ENCODE measurements at regions not wholly inside any gene's neighbourhood (a gene's known extent, or its start where the extent isn't known, plus 50 kb on each side); places are given as distances from the start of the nearest gene placed in this dataset.

GRCh38 chr13:55783841-55784240 is 1356.9 kb upstream of the PRR20A start:
- Histone ChIP-seq H3K9me2 (ENCODE audit: insufficient read depth, low read length) (no peaks in the 10 kb centered on the region), H3F3A (ENCODE audit: insufficient read depth, low read length, poor library complexity, severe bottlenecking) (no peaks in the 10 kb centered on the region), H3K79me2 (replicated peaks; ENCODE audit: insufficient read depth, low read length) (no peaks in the 10 kb centered on the region), H3K36me3 (ENCODE audit: insufficient read depth, low read length) (no peaks in the 10 kb centered on the region), H2AFZ (ENCODE audit: low read depth, low read length) (no peak overlapping the region), H3K27me3 (ENCODE audit: insufficient read depth, low read depth, low read length) (no peaks in the 10 kb centered on the region), H3K9me3 (ENCODE audit: low read length) (no peaks in the 10 kb centered on the region), H3K9ac (ENCODE audit: low read length) (no peak overlapping the region), H3K4me2 (ENCODE audit: low read length) (no peak overlapping the region), H4K20me1 (ENCODE audit: insufficient read depth) (no peaks in the 10 kb centered on the region), H3K27ac (ENCODE audit: low read length) (no peak overlapping the region), H3K4me3 (ENCODE audit: low read length) (no peak overlapping the region)
- TF ChIP-seq EP300 (conservative IDR thresholded peaks at IDR 0.05; ENCODE audit: poor library complexity, severe bottlenecking) (no peak), SMC3 (conservative IDR thresholded peaks at IDR 0.05; ENCODE audit: poor library complexity) (no peak), MXI1 (conservative IDR thresholded peaks at IDR 0.05; ENCODE audit: poor library complexity, severe bottlenecking) (no peak), TAF1 (IDR thresholded peaks at IDR 0.05; ENCODE audit: low read depth) (no peak), RAD21 (conservative IDR thresholded peaks at IDR 0.05) (no peak), EZH2 (IDR thresholded peaks at IDR 0.05; ENCODE audit: borderline replicate concordance, insufficient read depth, low read length, poor library complexity, severe bottlenecking) (no peak), POLR2AphosphoS5 (IDR thresholded peaks at IDR 0.05) (no peak)
- TF ChIP-seq, protein P1, sequence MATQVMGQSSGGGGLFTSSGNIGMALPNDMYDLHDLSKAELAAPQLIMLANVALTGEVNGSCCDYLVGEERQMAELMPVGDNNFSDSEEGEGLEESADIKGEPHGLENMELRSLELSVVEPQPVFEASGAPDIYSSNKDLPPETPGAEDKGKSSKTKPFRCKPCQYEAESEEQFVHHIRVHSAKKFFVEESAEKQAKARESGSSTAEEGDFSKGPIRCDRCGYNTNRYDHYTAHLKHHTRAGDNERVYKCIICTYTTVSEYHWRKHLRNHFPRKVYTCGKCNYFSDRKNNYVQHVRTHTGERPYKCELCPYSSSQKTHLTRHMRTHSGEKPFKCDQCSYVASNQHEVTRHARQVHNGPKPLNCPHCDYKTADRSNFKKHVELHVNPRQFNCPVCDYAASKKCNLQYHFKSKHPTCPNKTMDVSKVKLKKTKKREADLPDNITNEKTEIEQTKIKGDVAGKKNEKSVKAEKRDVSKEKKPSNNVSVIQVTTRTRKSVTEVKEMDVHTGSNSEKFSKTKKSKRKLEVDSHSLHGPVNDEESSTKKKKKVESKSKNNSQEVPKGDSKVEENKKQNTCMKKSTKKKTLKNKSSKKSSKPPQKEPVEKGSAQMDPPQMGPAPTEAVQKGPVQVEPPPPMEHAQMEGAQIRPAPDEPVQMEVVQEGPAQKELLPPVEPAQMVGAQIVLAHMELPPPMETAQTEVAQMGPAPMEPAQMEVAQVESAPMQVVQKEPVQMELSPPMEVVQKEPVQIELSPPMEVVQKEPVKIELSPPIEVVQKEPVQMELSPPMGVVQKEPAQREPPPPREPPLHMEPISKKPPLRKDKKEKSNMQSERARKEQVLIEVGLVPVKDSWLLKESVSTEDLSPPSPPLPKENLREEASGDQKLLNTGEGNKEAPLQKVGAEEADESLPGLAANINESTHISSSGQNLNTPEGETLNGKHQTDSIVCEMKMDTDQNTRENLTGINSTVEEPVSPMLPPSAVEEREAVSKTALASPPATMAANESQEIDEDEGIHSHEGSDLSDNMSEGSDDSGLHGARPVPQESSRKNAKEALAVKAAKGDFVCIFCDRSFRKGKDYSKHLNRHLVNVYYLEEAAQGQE (IDR thresholded peaks at IDR 0.05; ENCODE audit: borderline replicate concordance): no peak
- TF ChIP-seq, protein P2, sequence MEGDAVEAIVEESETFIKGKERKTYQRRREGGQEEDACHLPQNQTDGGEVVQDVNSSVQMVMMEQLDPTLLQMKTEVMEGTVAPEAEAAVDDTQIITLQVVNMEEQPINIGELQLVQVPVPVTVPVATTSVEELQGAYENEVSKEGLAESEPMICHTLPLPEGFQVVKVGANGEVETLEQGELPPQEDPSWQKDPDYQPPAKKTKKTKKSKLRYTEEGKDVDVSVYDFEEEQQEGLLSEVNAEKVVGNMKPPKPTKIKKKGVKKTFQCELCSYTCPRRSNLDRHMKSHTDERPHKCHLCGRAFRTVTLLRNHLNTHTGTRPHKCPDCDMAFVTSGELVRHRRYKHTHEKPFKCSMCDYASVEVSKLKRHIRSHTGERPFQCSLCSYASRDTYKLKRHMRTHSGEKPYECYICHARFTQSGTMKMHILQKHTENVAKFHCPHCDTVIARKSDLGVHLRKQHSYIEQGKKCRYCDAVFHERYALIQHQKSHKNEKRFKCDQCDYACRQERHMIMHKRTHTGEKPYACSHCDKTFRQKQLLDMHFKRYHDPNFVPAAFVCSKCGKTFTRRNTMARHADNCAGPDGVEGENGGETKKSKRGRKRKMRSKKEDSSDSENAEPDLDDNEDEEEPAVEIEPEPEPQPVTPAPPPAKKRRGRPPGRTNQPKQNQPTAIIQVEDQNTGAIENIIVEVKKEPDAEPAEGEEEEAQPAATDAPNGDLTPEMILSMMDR (IDR thresholded peaks at IDR 0.05; ENCODE audit: poor library complexity, severe bottlenecking): no peak

DNA sequence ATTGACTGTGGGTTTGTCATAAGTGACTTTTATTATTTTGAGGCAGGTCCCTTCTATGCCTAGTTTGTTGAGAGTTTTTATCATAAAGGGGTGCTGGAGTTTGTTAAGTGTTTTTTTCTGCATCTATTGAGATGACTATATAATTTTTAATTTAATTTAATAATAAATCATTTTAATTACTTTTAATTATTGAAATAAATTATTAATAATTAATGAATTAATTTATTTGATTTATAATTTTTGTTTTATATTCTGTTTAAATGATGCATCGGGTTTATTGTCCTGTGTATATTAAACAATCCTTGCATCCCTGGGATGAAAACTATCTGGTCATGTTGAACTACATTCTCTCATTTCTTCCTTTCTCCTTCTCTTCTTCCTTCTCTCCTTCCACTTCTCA is 1352.2 kb upstream of the PRR20A start:
- Histone ChIP-seq H4K20me1 (ENCODE audit: insufficient read depth) (no peaks in the 10 kb centered on the region), H3K9me2 (ENCODE audit: insufficient read depth, low read length) (no peaks in the 10 kb centered on the region), H3K79me2 (replicated peaks; ENCODE audit: insufficient read depth, low read length) (no peaks in the 10 kb centered on the region), H3F3A (ENCODE audit: insufficient read depth, low read length, poor library complexity, severe bottlenecking) (peaks cover 5% of the 10 kb centered on the region), H3K9me3 (ENCODE audit: low read length) (no peaks in the 10 kb centered on the region), H3K4me2 (ENCODE audit: low read length) (no peak overlapping the region), H3K27ac (ENCODE audit: low read length) (no peak overlapping the region), H3K36me3 (ENCODE audit: insufficient read depth, low read length) (no peaks in the 10 kb centered on the region), H3K27me3 (ENCODE audit: insufficient read depth, low read depth, low read length) (no peaks in the 10 kb centered on the region), H2AFZ (ENCODE audit: low read depth, low read length) (no peak overlapping the region), H3K9ac (ENCODE audit: low read length) (no peak overlapping the region), H3K4me3 (ENCODE audit: low read length) (no peak overlapping the region)
- TF ChIP-seq, protein P2 (IDR thresholded peaks at IDR 0.05; ENCODE audit: poor library complexity, severe bottlenecking): no peak
- TF ChIP-seq EP300 (conservative IDR thresholded peaks at IDR 0.05; ENCODE audit: poor library complexity, severe bottlenecking) (no peak), MXI1 (conservative IDR thresholded peaks at IDR 0.05; ENCODE audit: poor library complexity, severe bottlenecking) (no peak), SMC3 (conservative IDR thresholded peaks at IDR 0.05; ENCODE audit: poor library complexity) (no peak), EZH2 (IDR thresholded peaks at IDR 0.05; ENCODE audit: borderline replicate concordance, insufficient read depth, low read length, poor library complexity, severe bottlenecking) (no peak)
